CD4-positive, alpha-beta T cell treated with Interferon gamma for 1 hour (primary cell): ENCODE measurements at regions not wholly inside any gene's neighbourhood (a gene's known extent, or its start where the extent isn't known, plus 50 kb on each side); places are given as distances from the start of the nearest gene placed in this dataset.

Experiments
- DNase-seq: peaks from one replicate; pipeline ENCODE4 v3.0.0-alpha.2; 2020

DNA sequence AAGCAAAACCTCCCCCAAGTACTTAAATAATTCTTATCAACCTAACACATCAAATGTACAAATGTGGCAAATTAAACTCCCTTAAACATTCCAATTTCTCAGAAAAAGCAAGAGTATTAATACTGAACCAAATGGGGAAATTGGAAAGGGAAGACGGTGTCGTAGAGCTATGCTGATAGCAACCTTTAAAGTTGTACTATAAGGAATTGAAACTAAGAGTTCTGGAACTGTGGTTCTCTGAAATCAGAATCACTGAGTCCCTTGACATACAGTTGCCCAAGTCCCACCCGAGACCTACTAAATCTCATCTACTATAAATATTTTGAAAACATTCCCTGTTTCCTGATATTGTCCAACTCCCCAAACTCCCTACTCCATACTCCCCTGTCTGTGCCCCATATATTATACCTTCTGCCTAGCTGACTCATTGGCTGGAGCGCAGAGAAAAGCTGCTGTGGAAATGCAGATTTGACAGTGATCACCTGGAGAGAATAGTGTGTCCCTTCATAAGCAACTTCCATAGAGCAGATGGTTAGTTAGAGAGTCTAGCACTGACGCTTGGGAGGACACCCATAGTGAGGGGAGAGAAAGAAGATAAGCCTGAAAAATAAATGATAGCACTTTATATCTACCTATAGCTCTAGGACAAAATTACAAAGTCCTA, 51.4 kb upstream of the ITM2B start:
- DNase-seq: no peak

DNA sequence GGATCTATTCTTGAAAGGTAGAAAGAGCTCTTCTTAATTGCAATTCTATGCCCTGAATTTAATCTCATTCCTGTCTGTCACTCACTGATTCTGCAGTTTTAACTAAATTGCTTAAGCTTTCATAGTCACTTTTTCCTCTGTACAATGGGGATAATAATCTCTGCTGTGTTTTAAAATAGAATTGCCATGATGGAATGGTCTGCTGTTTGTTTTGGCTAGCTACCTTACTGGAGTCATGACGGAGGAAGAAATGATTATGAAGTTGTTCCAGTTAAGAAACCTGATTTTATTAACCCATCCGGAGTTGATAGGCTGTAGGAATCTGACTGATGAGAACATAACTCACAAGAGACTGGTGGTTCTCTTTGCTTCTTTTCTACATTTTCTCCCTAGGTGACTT, 54.9 kb upstream of the ITM2B start:
- DNase-seq: no peak

DNA sequence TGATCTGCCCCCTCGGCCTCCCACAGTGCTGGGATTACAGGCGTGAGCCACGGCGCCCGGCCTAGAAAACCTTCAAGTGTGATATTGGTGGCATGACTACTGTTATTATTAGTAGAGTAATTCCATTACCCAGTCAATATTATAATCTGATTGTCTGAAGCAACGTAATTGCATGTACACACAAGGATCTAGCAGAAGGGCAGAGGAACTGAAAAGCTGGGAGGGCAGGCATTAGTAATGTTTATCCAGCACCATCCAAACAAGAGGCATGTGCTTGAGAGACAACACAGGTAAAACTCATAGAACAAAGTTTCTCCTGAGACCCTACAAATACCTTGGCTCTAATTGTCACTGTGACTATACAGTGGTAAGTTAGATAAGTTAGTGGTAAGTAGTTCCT, 56.2 kb upstream of the ITM2B start:
- no peak for DNase-seq

DNA sequence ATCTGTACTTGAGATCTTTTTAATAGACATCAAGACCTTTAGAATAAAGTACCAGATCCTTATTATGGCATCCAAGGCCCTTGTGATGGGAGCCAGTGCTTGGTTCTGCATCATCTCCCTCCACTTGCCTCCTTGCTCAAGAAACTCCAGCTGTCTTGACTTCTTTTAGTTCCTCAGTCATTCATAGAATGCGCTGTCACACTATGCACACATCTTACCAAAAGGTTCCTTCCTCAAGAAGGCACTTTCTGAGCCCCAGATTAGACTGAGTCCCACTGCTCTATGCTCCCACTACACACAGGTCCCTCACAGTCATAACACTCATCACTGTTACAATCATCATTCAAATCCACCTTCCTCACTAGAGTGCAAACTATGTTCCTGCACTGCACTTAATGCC, 57.8 kb upstream of the ITM2B start:
- no peak for DNase-seq

DNA sequence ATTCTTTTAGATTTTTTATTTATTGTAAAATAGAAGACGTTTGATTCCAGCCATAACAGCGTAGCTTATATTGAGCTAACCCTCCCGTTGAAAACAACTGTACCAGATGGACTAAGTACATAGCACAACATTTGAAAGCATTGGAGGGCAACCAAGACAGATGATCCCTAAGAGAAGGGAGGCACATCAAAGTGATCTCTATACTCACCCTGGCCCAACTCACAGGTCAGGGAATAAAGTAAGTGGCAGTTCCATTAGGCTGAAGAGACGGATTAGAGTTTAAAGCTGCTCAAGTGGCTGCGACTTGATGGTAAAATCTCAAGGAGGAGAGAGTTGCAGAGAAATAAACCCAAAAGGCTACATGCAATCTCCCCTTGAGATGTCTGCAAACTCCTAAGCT, 65.1 kb upstream of the ITM2B start:
- no peak for DNase-seq

DNA sequence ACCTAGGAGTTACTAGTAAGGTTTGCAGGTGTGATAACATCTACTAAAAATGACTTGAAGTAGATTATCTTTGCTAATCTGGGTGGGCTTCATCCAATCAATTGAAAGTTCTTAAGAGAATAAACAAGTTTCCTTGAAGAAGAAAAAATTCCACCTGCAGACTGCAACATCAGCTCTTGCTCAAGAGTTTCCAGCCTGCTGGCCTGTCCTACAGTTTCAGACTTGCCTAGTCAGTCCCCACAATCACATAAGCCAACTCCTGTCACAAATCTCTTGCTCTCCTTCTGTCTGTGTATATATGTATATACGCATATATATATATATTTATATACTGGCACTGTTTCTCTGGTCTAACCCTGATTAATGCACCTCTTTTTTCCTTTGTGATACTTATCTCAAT, 67.3 kb upstream of the ITM2B start:
- DNase-seq: no peak

DNA sequence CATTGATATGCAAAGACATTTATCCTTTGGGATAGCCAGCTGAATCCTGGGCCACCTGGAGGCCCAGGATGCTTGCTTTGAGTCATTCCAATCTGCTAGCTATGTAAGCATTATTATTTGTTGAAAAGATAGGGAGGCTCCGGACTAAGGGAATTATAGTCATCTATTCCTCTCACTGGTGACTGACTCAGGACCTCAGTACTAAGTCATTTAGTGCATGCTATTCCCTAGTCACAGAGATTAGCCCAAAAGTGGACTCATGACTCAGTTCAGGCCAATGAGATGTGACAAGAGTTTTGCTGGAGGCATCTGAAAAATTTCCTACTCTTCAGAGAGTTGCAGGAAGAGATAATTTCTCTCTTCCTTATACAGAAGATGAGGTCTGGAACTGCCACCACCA, 67.9 kb upstream of the ITM2B start:
- DNase-seq: no peak

DNA sequence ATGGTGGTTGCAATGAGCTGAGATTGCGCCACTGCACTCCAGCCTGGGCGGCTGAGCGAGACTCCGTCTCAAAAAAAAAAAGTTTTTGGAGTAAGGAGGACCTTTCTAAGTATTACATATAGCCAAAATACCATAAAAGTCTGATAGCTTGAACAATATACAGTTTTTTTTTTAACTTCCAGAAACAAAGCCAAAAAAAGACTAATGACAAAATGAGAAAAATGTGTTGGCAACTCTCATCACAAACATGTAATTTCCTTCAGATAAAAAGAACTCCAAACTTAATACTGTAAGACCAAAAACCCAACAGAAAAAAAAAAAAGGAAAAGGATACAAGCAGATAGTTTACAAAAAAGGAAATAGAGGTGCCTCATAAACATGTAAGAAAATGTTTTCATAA, 68.2 kb upstream of the MED4 start:
- DNase-seq: no peak

DNA sequence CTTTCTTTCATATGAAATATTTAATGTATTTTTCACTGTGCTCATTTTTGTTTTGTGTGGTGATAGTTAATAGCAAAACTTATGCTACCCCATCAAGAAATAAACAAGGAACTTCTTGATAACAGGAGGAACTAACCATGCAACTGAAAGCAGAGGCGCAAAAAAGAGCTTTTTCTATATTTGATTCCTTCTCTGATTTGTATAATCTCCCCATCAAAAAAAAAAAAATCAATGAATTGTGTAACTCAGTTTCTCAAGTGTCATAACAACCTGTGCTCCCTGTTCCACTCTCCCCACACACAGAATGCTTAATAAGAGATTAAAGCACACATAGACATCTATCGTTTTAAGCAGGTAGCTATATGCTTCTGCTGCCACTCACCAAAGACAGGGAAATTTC, 67.3 kb upstream of the MED4 start:
- no peak for DNase-seq

DNA sequence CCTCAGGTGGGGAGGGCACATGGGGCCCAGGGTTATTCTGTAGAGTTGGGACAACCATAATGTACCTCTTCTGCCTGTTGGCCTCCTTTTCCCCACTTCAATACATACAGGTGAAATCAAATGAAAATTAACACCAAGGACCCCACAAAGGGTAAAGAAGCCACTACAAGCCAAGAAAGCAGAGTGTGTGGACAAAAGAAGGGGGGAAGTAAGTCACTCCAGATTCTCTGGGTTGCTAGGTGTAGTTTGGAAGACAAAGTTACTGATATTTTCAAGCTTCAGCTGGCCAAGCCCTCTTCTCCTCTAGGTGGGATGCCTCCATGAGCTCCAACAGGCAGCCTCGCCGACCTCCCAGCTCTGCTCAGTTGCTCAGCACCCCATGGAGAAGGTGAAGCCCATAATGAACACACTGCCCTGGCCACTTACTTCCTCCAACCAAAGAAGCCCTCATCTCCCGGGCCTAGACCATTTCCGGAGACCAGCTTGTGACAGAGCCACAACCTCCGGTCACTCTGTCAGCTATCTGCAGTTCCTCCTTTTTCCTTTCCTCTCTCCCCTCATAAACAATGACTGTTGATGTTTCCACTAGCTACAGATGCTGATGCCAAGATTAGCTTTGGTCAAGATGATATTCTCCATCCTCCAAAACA, 66.8 kb upstream of the MED4 start:
- peak; percentile 70 for DNase-seq

DNA sequence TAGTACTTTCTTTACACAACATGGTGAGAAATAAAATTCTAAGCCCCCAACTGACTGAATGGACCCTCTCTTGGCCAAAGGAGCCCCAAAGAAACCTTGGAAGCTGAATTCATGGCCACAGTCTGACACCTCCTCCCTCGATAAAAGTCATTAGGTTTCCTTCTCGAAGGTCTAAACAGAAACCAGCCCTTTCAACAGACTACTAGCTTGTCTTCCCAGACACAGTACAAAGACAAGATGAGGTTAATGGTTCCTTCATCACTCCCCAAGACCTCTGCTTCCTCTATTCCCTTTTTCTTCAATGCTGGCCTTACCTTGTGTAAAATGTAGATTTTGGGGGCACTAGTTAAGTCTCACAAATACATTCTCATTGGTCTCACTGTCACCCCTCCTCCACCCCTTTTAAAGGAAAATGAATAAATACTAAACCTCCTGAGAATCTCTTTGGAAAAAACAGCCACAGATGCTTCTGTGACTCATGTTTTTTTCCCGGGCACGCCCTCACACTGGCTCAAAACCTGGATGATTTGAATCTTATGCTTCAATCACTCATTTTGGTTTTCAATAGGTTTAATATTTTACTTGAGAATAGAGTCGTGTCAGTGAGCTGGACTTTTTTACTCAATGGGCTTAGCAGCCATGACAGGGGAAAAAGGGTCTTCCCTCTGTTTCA, 65.8 kb upstream of the MED4 start:
- DNase-seq: no peak

DNA sequence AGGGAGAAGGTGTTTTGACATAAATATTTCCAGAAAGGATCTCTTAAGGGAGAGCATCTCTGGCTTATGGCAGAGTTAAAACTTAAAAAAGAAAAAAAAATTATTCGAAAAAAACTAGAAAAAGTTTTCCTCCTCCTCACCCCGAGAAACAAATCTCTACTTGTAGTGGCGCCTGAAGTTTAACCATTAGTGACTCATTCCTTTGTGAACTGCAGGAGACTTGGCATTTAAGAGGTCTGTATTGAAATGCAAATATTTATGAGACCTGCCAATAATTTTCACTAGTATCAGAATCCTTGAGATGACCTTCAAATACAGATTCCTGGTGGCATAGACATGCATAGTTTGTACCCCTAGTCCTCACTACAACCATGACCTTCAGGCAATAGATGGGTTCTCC, 64.9 kb upstream of the MED4 start:
- DNase-seq: no peak

DNA sequence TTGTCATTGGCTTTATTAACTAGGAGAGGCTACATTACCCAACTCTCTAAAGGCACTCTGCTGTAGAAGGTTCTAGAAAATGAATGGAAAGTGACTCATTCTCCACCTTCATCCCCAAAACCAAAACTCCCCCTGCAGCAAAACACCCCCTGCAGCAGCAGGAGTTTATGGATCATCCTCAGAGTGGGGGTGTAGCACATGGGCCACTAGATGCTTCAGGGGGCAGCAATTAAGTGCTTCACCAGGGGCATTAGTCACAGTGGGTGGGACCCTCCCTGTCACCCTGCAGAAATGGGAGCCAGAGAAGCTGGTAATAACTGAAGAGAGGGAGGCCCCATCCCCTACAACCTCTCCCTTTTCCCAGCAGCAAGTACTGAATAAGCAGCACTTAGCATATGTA, 64.5 kb upstream of the MED4 start:
- DNase-seq: no peak

DNA sequence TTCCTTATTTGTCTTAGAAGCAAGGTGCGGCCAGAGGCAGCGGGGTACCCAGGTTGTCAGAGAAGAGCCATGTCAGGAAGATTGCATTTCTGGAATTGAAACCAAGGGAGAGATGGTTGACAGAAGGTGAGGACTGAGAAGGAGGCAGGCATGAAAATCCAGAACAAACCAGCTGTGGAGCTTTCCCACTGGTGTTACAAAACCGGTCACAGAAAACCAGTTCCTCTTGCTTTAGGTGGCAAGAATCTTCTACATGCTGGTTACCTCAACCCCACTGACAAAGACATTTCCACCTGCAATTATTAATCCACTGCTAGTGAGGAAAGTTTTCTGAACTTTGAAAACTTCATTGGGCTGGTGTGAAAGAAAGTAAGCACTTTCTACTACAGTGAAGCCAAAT, 64.0 kb upstream of the MED4 start:
- DNase-seq: no peak

DNA sequence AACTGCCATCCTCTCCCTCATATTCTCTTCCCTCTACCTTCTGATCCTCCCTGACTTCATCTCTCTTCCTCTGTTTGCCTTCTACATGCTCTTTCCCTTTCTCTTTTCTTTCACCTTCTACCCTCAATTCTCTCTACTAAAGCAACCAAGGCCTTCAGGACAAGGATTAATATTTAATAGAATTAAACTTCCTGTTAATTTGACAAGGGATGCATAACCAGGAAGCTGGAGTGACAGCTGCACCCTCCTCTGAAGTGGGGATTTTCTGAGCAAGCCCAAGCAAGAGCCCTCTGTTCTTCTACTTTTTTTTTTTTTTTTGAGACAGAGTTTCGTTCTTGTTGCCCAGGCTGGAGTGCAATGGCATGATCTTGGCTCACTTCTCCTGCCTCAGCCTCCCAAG, 63.4 kb upstream of the MED4 start:
- no peak for DNase-seq

DNA sequence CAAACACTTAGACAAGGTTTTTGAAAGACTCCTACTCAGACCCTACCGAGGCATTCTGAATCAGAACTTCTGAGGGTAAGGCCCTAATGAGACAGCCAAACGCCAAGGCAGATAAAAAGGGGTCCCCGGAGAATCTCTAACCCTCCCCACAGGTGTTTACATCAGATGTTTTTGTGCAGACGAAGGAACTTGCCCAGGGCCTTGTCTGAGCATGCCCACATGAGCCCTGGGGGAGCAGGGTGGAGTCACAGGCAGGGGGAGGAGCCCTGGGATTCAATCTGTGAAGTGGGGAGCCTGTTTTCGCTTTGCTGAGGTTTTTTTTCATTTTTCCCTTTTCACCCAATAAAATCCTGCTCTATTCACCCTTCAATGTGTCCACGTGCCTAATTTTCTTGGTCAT, 61.6 kb upstream of the MED4 start:
- DNase-seq: peak; percentile 82

DNA sequence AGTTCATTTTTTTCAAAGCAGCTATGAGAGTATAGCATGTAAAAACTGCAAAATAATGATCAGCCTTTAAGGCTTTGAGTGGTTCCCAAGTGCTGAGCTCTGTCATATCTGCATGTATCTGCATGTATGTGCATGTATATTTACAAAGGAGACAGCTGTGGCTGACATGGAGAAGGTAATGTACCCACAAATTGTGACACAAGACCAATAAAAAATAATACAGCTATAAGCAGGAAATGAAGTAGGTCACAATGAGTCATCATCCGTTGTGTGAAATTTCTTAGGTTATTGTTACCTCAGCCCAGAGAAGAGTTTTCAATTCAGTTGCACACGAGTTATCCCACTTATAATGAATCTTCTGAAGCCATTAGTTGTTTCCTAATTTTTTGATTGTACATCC, 60.9 kb upstream of the MED4 start:
- peak; percentile 10 for DNase-seq

DNA sequence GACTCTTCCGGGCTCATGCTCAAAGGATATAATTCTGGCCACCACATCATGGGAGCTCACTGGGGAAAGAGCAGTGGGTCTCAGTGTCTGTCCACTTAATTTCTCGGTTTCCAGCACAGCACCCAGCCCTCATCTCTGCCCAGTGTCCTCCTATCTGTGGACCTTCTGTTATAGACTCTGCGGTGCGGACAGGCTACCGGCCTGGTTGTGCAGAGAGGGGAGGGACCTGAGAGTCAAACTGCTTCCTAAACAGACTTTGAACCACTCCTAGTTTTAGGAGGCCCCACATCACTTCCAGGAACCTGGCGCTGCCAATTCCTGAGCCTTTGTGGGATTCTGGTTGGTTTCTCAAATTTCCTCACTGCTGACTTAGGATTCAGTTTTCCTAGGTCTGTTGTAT, 59.8 kb upstream of the MED4 start:
- DNase-seq: no peak

DNA sequence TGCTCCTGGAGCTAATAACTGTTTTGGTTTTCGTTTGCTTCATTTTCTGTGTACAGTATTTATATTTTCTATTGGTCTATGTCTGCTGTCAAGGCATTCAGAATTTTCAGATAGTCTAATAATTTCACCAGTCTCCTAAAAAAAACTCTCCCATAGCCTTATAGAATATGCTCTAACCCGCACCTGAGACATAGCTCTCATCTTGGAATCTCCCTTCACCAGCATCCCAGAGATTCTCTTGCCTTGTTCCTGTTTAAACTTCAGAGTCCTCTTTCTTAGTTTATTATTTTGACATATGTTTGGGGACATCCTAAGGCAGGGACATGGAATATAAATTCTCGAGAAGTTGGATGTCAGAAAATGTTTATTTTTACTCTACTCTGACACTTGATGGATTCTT, 58.3 kb upstream of the MED4 start:
- DNase-seq: no peak

DNA sequence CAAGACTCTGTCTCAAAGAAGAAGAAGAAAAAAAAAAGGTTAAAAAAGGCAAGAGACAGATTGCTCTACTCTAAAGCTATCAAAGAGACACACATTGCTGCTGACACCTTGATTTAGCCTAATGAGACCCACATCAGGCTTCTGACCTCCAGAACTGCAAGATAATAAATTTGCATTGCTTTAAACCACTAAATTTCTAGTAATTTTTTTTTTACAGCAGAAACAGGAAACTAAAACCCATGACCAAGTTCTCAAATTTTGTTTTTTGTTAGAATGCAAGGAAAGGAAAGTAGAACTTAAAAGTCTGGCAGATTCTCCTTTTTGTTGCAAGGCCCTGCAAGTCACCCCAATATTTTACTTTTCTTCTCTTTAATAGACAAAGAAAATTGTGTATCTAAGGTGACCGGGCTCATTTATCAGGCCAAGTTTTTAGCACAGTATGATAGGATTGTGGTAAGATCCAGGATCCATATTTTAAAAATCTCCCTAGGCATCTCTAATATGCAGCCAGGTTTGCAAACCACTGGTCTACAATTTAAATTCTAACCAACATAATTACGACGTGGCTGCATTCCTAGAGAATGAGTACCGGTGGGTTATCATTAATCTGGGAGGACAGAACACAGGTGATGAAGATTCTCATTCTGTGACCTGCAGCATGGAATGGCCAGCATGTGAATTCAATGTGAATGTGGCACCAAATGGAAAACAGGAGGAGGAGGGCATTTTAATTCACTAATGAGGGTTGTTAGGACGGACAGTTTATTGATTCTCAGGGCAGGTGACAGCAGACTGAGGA, 56.7 kb upstream of the MED4 start:
- no peak for DNase-seq

DNA sequence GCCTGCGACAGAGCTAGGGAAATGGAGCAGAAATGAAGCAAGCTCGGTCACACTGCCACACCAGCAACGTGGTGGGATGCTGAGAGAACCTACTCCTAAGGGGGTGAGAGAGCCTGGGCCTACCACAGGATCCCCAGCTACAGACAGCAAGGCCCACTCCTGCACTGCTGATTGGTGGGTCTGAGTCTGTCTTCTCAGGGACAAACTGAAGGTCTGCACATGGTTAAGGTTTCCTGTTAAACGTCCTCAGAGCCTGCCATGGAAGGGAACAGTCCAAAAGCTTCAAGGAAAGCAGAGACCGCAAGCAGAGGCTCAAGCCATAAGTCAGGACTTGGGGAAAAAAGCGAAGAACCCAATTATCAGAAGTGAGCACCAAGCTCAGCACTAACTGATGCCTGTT, 53.5 kb upstream of the MED4 start:
- no peak for DNase-seq

DNA sequence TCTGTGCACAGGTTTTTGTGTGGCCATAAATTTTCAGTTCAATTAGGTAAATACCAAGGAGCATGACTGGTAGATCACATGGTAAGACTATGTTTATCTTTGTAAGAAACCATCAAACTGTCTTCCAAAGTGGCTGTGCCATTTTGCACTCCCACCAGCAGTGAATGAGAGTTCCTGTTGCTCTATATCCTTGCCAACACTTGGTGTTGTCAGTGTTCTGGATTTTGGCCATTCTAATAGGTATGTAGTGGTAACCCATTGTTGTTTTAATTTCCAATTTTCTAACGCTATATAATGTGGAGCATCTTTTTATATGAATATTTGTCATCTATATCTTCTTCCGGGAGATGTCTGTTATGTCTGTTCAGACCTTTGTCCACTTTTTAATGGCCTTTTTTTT, 51.7 kb upstream of the MED4 start:
- DNase-seq: no peak

DNA sequence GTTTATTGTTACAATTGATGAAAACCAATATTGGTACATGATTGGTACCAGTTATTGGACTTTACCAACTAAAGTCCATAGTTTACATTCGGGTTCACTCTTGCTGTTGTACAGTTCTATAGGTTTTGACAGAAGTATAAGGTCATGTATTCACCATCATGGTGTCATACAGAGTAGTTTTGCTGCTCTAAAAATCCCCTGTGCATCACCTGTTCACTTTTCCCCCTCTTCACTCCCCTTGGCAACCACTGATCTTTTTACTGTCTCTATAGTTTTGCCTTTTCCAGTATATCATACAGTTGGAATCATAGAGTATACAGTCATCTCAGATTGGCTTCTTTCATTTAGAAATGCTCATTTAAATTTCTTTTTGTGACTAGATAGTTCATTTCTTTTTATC, 51.2 kb upstream of the MED4 start:
- DNase-seq: no peak
